ENCODE measurements at regions not wholly inside any gene's neighbourhood (a gene's known extent, or its start where the extent isn't known, plus 50 kb on each side); places are given as distances from the start of the nearest gene placed in this dataset.

GRCh38 chr3:25283613-25284012 lies 144.4 kb upstream of the RARB start (continued):
- TF ChIP-seq CHD7 (IDR thresholded peaks at IDR 0.05; ENCODE audit: insufficient replicate concordance, low read length) (no peak), TCF12 (IDR thresholded peaks at IDR 0.05; ENCODE audit: low read depth, low read length) (no peak), HDAC6 (IDR thresholded peaks at IDR 0.05; ENCODE audit: low read depth, low read length) (no peak), E2F6 (IDR thresholded peaks at IDR 0.05) (no peak), TAF7 (optimal IDR thresholded peaks at IDR 0.05; ENCODE audit: borderline replicate concordance, low read depth, low read length) (no peak), SAP30 (IDR thresholded peaks at IDR 0.05; ENCODE audit: insufficient read depth, insufficient replicate concordance, low read length) (no peak), POLR2A (IDR thresholded peaks at IDR 0.05; ENCODE audit: control extremely low read depth in 1 of 2, low read depth in 2 of 2, low read length in 2 of 2) (no peak)

Measured in H1 (cell line).